Memory B cell (primary cell): ENCODE measurements at regions not wholly inside any gene's neighbourhood (a gene's known extent, or its start where the extent isn't known, plus 50 kb on each side); places are given as distances from the start of the nearest gene placed in this dataset.

Experiments used
- ATAC-seq: fragments of 150-1000 bp; cut with Tn5 transposase; 2 replicates; pipeline ENCODE4 v1.10.0; 2021; ENCODE audit warnings: low read depth, mild to moderate bottlenecking, moderate library complexity
- DNase-seq, 2 donors: peaks; one replicate each; pipeline ENCODE4 v3.0.0; 2022; ENCODE audit warnings: low spot score in 2 of 2
- H3K27ac Mint-ChIP-seq: one replicate; pipeline ENCODE4 v1.8.0; 2022; ENCODE audit warnings: mild to moderate bottlenecking, moderate library complexity, mixed read lengths
- H3K27me3 Mint-ChIP-seq: one replicate; pipeline ENCODE4 v1.8.0; 2022; ENCODE audit warnings: mixed read lengths
- H3K36me3 Mint-ChIP-seq: one replicate; pipeline ENCODE4 v1.8.0; 2022; ENCODE audit warnings: mild to moderate bottlenecking, mixed read lengths
- H3K4me1 Mint-ChIP-seq: one replicate; pipeline ENCODE4 v1.8.0; 2022; ENCODE audit warnings: mixed read lengths
- H3K4me3 Mint-ChIP-seq: one replicate; pipeline ENCODE4 v1.8.0; 2022; ENCODE audit warnings: mild to moderate bottlenecking, moderate library complexity, mixed read lengths
- H3K9me3 Mint-ChIP-seq: one replicate; pipeline ENCODE4 v1.8.0; 2022; ENCODE audit warnings: mixed read lengths

DNA sequence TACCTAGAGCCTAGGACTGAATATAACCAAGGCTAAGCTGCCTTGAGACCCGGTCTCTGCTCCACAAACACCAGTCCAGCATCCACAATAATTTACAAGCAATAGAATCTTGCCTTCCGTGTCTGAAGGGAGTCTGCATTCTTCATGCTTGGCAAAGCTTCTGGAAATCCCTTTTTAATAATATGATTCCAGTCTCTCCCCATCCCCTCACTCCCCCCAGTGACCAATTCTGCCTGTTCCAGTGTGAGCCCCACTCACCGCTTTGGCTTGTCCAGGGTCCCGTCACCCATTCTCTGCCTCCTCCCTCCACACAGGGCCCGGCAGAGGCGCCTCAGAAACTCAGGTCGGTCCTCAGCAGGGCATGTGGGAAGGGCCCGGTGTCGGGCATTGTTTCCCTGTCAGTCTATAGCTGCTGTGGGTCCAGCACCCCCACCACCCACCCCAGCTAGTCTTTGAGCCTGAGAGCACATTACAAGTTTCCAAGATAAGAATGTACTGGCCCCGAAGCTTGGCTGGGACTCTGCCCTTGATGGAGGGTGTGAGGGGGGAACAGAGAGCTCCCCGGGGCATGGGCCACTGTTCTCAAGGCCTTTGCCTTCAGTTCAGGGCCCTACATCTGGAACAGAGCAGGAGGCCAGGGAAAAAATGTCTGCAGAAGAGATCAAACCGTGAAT is 129.7 kb upstream of the MYCN start:
- DNase-seq (no peak), ATAC-seq (no peak)
- Mint-ChIP-seq H3K4me1 (no peaks in the 10 kb centered on the region), H3K4me3 (no peak overlapping the region), H3K27ac (no peak overlapping the region), H3K36me3 (no peaks in the 10 kb centered on the region), H3K9me3 (no peaks in the 10 kb centered on the region), H3K27me3 (peaks cover 5% of the 10 kb centered on the region)

DNA sequence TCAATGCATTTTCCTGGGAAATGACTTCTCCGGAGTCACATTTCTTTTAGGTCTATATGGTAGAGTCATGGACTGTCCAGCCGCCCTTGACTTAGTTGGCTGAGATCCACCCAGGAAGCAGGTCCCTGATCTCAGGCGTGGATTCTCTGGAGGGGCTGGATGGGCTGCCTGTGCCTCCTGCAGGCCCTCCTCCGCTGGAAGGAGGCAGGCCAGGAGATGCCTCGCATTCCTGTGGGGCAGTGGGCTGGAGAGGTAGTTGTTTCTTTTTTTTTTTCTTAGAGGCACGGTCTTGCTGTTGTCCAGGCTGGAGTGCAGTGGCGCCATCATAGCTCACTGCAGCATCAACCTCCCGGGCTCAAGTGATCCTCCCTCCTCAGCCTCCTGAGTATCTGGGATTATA is 129.0 kb upstream of the MYCN start:
- no peak overlapping the region for H3K27ac Mint-ChIP-seq
- H3K9me3 Mint-ChIP-seq: no peaks in the 10 kb centered on the region
- H3K4me1 Mint-ChIP-seq: no peaks in the 10 kb centered on the region
- no peak overlapping the region for H3K4me3 Mint-ChIP-seq
- peaks cover 9% of the 10 kb centered on the region for H3K27me3 Mint-ChIP-seq
- DNase-seq (no peak), ATAC-seq (no peak)
- no peaks in the 10 kb centered on the region for H3K36me3 Mint-ChIP-seq

DNA sequence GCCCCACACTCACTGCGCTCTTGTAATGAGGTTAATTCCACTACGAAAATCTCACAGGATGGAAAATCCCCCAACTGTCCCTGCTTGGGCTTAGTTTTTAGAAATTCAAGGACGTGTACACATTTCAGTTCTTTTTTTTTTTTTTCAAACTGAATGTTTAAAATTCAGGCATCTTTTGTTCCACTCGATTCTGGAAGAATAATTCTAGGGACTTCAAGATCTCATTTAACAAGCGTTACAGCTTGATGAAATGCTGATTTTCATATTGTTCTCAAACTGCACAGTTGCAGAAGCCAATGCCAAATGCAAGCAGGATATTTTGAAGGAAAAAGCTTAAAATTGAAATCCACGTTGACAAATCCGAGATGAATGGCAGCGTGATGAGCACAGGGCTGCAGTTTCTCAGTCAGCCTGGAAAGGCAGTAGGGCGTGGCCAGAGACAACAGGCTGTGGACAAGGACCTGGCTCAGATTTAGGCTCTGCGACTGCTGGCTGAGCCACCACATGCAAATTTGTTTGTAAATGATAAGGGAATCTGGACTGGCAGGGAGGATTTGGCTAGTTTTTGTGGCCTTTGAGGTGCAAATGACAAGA is 128.1 kb upstream of the MYCN start:
- Mint-ChIP-seq H3K9me3 (peaks cover 1% of the 10 kb centered on the region), H3K4me1 (no peaks in the 10 kb centered on the region)
- no peak for ATAC-seq

DNA sequence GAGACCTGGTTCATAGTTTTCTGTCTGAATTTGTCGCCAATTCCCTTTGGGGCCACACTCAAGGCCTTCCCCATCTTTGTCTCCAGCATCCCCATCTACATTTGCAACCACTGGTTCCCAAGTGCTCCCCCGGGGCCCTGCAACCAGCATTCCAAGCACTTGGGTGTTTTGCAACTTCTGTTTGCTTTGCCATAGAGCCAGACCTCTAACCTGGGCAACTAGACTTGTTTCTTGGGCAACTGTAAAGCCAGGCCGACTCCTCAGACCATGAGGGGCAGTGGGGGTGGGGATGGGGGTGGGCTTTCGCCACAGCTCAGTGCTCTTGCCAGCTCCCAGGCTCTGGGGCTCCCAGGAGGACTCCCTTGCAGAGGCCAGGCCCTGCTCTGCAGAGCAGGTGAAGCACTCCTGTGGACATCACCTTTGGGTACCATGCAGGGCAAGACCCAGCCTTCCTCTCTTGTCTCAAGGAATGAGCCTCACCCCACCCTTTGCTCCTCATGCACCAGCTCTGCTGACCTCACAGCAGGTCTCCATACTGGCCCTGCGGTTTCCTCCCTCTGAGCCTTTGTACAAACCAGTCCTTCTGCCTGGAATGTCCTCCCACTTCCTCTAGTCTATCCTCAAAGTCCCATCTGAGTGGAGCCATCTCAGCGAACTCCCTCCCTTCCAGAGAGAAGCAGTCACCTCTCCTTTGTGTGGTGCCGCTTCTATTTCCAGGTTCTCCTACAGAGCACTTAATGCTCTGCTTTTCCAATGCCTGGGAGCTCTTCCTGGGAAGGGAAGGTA is 126.7 kb upstream of the MYCN start:
- peaks cover 1% of the 10 kb centered on the region for H3K9me3 Mint-ChIP-seq
- no peak overlapping the region for H3K4me3 Mint-ChIP-seq
- no peak overlapping the region for H3K27ac Mint-ChIP-seq
- DNase-seq (no peak), ATAC-seq (no peak)
- no peaks in the 10 kb centered on the region for H3K36me3 Mint-ChIP-seq
- peaks cover 14% of the 10 kb centered on the region for H3K27me3 Mint-ChIP-seq
- no peaks in the 10 kb centered on the region for H3K4me1 Mint-ChIP-seq

More for the DNA sequence above, 128.1 kb upstream of the MYCN start:
- no peak for DNase-seq
- H3K4me3 Mint-ChIP-seq: no peak overlapping the region
- H3K27me3 Mint-ChIP-seq: peaks cover 11% of the 10 kb centered on the region
- H3K27ac Mint-ChIP-seq: no peak overlapping the region
- no peaks in the 10 kb centered on the region for H3K36me3 Mint-ChIP-seq

DNA sequence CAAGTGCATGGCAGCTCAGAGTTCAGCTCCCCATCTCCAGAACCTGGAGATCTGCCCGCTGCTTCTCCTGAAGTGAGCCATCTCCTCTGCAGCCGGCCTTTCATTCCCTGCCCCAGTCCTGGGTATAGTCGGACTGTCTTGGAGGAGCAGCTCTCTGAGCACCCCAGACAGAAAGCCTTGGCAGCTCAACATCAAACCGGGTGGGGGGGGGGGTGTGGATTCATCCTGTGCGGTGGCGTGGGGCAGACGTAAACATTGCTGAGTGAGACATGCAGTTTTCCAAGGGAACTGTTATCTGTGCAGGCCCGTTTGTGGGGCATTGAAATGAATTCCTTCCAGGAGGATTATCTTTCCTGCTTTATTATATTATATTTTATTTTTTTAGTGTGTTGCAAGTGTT is 125.9 kb upstream of the MYCN start:
- no peak overlapping the region for H3K27ac Mint-ChIP-seq
- peaks cover 1% of the 10 kb centered on the region for H3K9me3 Mint-ChIP-seq
- no peaks in the 10 kb centered on the region for H3K4me1 Mint-ChIP-seq
- H3K27me3 Mint-ChIP-seq: peaks cover 14% of the 10 kb centered on the region
- ATAC-seq (no peak), DNase-seq (no peak)
- H3K4me3 Mint-ChIP-seq: no peak overlapping the region
- no peaks in the 10 kb centered on the region for H3K36me3 Mint-ChIP-seq

DNA sequence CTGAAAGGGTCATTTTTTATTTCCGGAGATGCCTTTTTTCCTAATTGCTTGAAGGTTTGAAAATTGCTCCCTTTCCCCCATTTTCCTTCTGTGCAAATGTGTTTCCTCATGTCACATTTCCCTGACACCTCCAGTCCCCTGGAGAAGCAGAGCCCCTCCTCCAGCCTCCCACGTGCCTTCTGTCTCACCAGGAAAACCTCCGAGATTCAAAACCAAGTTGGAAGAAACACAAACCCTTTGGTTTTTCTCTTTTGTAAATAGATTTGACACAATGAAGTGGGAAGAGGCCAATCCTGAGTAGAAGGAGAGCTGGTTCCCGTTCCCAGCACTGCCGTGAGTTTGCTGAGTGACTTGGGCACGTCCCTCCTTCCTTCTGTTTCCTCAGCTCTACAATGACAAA is 125.4 kb upstream of the MYCN start:
- peaks cover 12% of the 10 kb centered on the region for H3K27me3 Mint-ChIP-seq
- H3K4me3 Mint-ChIP-seq: no peak overlapping the region
- ATAC-seq (no peak), DNase-seq (no peak)
- H3K36me3 Mint-ChIP-seq: no peaks in the 10 kb centered on the region
- H3K27ac Mint-ChIP-seq: no peak overlapping the region
- H3K4me1 Mint-ChIP-seq: no peaks in the 10 kb centered on the region
- peaks cover 1% of the 10 kb centered on the region for H3K9me3 Mint-ChIP-seq

DNA sequence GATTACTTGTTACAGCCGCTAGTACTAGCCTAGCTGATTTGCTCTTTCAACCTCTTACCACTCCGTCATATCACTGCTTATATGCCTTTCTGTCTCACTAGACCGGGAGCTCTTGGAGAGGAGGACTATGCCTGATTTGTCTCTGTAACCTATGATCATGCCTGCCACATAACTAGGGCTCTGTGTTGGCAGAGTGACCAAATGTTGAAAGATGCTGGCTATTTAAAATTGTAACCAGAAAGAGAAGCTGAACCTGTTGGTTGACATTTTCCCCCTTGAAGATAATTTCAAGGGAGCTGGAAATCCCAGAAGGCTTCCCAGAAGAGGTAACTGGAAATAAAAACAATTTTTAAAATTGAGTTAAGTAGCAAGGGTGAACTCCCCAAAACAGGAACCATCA is 124.1 kb upstream of the MYCN start:
- Mint-ChIP-seq H3K9me3 (peaks cover 1% of the 10 kb centered on the region), H3K27ac (no peak overlapping the region), H3K4me3 (no peak overlapping the region), H3K36me3 (no peaks in the 10 kb centered on the region), H3K4me1 (no peaks in the 10 kb centered on the region), H3K27me3 (peaks cover 12% of the 10 kb centered on the region)
- no peak for ATAC-seq
- no peak for DNase-seq

DNA sequence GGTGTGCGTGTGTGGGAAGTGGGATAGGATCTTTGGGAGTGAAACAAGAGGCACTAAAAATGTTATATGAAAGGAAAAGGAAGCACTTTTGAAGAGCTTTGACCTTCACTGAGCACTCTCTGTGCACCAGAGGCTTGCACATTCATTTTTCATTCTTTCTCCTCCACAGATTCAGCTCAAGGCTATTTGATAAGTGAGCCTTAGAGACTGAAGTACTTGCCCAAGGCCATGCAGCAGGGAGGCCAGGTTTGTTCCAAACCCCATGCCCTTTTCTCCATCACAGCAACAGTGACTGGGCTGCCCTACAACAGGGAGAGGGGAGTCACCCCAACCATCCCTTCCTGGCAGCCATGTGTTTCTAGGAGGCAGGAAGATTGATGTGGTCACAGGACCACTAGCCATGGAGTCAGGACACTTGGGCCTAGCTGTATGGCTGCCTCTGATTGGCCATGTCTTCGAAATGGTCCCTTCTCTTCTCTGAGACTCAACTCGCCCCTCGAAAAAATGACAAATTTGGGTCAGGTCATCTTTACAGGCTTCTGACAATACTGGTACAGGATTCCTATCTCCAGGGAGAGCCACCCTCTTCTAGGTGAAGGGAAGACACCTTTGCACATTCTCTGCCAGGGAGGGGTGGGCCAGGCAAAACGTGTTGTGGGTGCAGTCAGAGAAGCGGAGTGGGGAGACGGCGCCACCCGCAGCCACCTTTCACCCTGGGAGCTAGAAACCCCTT is 123.5 kb upstream of the MYCN start:
- Mint-ChIP-seq H3K9me3 (peaks cover 1% of the 10 kb centered on the region), H3K27ac (no peak overlapping the region), H3K36me3 (no peaks in the 10 kb centered on the region), H3K4me1 (no peaks in the 10 kb centered on the region), H3K27me3 (peaks cover 12% of the 10 kb centered on the region), H3K4me3 (no peak overlapping the region)
- ATAC-seq (no peak), DNase-seq (no peak)

DNA sequence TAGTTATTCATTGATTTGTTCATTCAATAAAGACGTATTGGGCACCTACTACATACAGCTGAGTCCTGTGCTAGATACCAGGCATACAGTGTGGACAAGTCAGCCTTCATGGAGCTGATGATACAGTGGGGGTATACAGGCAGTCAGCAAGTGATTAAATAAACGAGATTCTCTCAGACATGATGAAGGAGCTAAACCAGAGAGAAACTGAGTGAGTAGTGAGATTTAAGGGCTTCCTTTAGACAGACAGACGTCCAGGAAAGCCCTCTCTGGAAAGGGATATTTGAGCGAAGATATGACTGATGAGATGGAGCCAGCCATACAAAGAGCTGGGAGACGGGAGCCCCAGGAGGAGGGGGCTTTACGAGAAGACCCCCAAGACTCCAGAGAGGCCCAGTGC is 122.6 kb upstream of the MYCN start:
- Mint-ChIP-seq H3K9me3 (peaks cover 1% of the 10 kb centered on the region), H3K27me3 (peaks cover 12% of the 10 kb centered on the region), H3K27ac (no peak overlapping the region), H3K4me3 (no peak overlapping the region), H3K36me3 (no peaks in the 10 kb centered on the region), H3K4me1 (no peaks in the 10 kb centered on the region)
- DNase-seq (no peak), ATAC-seq (no peak)

DNA sequence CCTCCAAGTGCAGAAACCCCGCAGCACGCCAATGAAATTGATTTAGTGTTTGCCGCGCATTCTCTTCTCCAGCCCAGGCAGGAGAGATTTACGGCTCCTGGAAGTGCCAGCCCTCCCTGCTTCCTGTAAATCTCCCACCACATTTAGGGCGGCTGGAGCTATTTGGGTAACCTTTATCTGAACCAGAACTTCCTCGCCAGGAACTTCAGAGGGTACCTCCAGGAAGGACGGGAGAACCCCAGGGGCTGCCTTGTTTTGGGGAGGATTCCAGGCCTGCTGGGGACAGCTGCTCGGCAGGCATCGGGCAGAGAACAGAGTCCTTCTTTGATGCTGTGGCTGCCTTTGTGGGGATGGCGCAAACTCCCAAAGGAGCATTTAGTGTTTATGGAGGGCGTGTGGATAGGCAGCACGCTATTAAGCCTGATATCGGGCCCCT is 122.0 kb upstream of the MYCN start:
- Mint-ChIP-seq H3K36me3 (no peaks in the 10 kb centered on the region), H3K27me3 (peaks cover 12% of the 10 kb centered on the region), H3K4me3 (no peak overlapping the region), H3K9me3 (peaks cover 1% of the 10 kb centered on the region), H3K4me1 (no peaks in the 10 kb centered on the region), H3K27ac (no peak overlapping the region)
- no peak for ATAC-seq
- DNase-seq: no peak

DNA sequence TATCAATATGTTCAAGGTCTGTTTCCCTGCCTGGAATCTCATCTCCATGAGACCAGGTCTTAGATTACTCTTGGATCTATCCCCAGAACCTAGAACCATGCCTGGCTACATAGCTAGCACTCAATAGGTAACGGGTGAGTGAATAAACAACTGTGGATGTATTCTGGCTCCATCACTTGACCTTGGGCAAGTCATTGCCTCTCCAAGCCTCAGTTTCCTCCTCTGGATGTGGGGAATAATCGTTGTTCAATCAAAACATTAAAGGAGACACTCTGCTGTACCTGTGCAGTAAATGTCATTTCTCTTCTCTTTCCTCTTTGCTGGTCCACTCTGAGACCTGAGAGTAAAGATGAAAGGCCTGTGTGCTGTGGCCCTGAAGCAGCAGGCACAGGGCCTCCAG is 121.5 kb upstream of the MYCN start:
- Mint-ChIP-seq H3K4me1 (no peaks in the 10 kb centered on the region), H3K27ac (no peak overlapping the region), H3K4me3 (no peak overlapping the region), H3K9me3 (peaks cover 1% of the 10 kb centered on the region), H3K36me3 (no peaks in the 10 kb centered on the region), H3K27me3 (peaks cover 12% of the 10 kb centered on the region)
- DNase-seq (no peak), ATAC-seq (no peak)

DNA sequence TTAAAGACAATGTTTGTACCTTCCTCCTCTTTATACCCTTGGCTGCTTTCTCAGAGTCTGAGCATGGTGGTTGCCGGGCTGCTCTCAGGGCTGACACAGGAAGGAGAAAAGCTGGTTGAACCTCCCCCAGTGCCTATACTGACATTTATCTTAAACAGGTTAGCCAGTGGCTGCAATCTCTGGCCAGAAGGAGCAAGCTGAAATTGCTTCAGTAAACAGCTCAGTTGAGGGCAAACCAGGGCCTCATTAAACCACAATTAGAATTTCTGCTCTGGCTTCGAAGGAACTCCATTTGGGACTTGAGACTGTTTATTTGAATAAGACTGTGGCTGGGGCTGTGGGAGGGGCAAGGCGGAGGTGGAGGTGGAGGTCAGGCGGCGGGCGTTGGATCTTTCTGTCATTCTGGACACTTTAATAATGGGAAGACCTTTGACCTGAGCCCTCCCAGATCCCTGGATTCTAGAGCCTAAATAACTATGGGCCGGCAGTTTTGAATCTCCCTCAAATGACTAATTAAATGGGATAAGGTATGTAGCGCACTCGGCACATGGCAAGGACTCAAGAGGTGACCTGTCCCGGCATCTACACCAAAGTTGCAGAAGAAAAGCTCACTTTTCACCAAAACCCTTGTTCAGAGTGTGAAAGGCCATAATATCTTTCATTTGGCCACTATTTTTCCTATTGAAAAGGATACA is 120.6 kb upstream of the MYCN start:
- no peak overlapping the region for H3K27ac Mint-ChIP-seq
- peaks cover 1% of the 10 kb centered on the region for H3K9me3 Mint-ChIP-seq
- no peak for DNase-seq
- H3K36me3 Mint-ChIP-seq: no peaks in the 10 kb centered on the region
- peaks cover 12% of the 10 kb centered on the region for H3K27me3 Mint-ChIP-seq
- H3K4me1 Mint-ChIP-seq: no peaks in the 10 kb centered on the region
- no peak overlapping the region for H3K4me3 Mint-ChIP-seq
- no peak for ATAC-seq

DNA sequence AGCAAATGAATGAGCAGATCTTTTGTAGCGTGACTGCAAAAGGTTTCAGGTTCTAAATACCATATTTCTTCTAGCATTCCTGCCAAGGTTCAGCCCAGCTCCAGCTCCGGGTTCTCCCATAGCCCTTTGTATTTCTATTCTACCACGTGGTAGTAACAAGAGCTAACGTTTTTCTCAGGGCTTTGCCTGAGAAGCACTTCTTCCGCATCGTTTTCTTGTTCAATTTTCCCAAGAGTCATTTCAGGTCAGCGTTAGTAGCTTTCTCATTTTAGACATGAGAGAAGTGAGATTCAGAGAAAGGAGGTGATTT is 120.1 kb upstream of the MYCN start:
- H3K4me1 Mint-ChIP-seq: no peaks in the 10 kb centered on the region
- no peaks in the 10 kb centered on the region for H3K36me3 Mint-ChIP-seq
- no peak overlapping the region for H3K4me3 Mint-ChIP-seq
- peaks cover 10% of the 10 kb centered on the region for H3K27me3 Mint-ChIP-seq
- peaks cover 1% of the 10 kb centered on the region for H3K9me3 Mint-ChIP-seq
- DNase-seq: no peak
- H3K27ac Mint-ChIP-seq: no peak overlapping the region
- ATAC-seq: no peak

DNA sequence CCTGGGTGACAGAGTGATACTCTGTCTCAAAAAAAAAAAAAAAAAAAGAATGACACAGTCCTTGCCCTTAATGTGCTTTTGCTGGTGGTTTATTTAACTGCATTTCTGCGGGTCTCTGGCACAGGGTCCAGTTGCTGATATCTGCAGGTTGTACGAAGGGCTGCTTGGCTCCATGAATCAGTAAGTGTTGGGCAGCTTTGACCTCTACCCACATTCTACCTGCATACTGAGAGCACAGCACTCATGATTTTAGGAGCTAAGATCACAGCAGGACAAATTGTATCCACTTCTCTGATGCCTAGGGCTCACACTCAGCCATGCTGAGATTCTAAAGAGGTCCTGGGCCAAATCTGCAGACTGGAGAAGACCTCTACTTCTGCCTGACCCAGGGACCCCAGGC is 119.4 kb upstream of the MYCN start:
- H3K36me3 Mint-ChIP-seq: no peaks in the 10 kb centered on the region
- H3K9me3 Mint-ChIP-seq: peaks cover 1% of the 10 kb centered on the region
- H3K27ac Mint-ChIP-seq: no peak overlapping the region
- peaks cover 9% of the 10 kb centered on the region for H3K27me3 Mint-ChIP-seq
- H3K4me1 Mint-ChIP-seq: no peaks in the 10 kb centered on the region
- DNase-seq: no peak
- no peak for ATAC-seq
- H3K4me3 Mint-ChIP-seq: no peak overlapping the region
